Esophagus muscularis mucosa (tissue), 3 donors: ENCODE measurements at regions not wholly inside any gene's neighbourhood (a gene's known extent, or its start where the extent isn't known, plus 50 kb on each side); places are given as distances from the start of the nearest gene placed in this dataset.

ENCODE experiments used
- CTCF ChIP-seq, 3 experiments: fragments of 200-600 bp in 2 of 3; fragments of 450-650 bp in 1 of 3; sonication (generic) in 2 of 3; IDR thresholded peaks; one replicate each; pipeline ENCODE4 v1.5.1; 2017 to 2019; ENCODE audit warnings: antibody characterized with exemption in 3 of 3, mild to moderate bottlenecking in 2 of 3, moderate library complexity in 1 of 3
- POLR2A ChIP-seq: fragments of 450-650 bp; IDR thresholded peaks from one replicate; pipeline ENCODE4 v1.6.1; 2017; ENCODE audit warnings: antibody characterized with exemption, moderate library complexity, mild to moderate bottlenecking, low read depth

GRCh38 chr1:73803380-73803779 is 394.6 kb downstream of the LRRIQ3 start:
- TF ChIP-seq POLR2A = no peak
- no peak for TF ChIP-seq CTCF (IDR thresholded peaks at IDR 0.05)
